ENCODE measurements at regions not wholly inside any gene's neighbourhood (a gene's known extent, or its start where the extent isn't known, plus 50 kb on each side); places are given as distances from the start of the nearest gene placed in this dataset.

DNA sequence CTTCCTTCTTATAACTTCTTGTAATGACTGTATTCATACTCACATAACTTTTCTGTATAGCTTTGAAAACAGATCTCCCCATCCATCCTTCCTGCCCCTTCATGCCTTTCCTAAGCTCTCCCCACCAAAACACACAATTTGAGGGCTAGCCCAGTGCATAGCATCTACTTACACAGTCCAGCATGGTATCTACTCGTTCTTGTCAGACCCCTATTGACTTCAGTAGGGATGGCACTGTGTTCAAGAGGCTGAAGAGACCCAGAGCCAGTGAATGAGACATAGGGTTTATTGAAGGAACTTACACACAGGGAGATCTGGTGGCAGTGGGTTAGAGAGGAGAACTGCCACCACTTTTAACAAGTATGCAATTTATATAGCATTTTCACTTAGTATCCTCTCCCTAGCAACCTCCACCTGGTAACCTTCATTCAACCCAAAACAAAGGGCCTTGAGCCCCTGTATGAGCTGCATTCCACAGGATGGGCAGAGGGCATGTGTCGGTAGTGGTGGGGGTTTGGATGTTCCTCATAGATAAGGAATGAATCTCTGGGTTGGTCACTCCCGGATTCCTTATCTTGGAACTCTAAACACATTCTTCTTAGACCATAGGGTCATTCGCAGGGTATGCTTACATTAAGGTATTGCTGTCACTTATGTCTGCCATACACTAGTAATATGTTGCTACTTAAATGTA lies 64.9 kb upstream of the GNG12 start:
- TF ChIP-seq CTCF (conservative IDR thresholded peaks at IDR 0.05) = no peak
- Mint-ChIP-seq H3K4me3 (peak overlapping the region; percentile 56), H3K36me3 (no peaks in the 10 kb centered on the region), H3K4me1 (ENCODE audit: unreplicated experiment) (peaks cover 22% of the 10 kb centered on the region), H3K9me3 (peaks cover 3% of the 10 kb centered on the region), H3K27me3 (no peaks in the 10 kb centered on the region), H3K27ac (peak overlapping the region; percentile 88)
- DNase-seq (ENCODE audit: extremely low spot score, unreplicated experiment) = no peak

DNA sequence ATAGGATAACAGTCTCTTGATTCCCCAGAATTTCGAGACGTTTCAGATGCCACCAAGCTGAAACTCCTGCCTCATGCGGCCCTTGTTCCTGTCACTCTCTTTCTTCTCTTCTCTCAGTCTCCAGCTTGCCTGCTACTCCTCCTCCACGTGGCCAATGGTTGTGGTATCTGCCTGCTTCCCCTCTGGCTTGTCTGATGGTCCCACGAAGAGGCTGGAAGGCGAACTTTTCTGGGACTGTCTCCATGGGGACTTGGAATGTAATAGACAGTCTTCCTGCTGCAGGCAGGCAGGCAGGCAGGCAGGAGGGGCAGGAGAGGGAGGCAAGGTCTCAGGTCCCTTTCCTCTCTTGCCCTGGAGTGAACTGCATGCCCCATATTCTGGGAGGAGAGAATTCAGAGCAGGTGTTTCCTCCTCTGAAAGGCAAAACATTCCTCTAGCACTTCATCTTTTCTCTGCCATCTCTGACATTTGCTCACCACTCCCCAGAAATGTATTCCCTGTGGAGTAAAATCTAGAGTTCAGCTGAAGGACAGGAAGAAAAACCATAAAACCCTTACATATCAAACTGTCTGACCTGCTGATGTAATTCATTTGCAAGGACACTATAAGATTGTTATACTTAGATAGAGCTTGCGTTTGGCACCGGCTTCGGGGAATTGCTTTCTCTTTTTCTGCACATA lies 64.1 kb upstream of the GNG12 start:
- peak overlapping the region; percentile 56 for H3K4me3 Mint-ChIP-seq
- no peak for TF ChIP-seq CTCF (conservative IDR thresholded peaks at IDR 0.05)
- no peaks in the 10 kb centered on the region for H3K36me3 Mint-ChIP-seq
- peaks cover 3% of the 10 kb centered on the region for H3K9me3 Mint-ChIP-seq
- DNase-seq (ENCODE audit: extremely low spot score, unreplicated experiment) = no peak
- H3K27ac Mint-ChIP-seq = peak overlapping the region; percentile 88
- no peaks in the 10 kb centered on the region for H3K27me3 Mint-ChIP-seq
- H3K4me1 Mint-ChIP-seq (ENCODE audit: unreplicated experiment) = peaks cover 28% of the 10 kb centered on the region

GRCh38 chr1:67896826-67897225 lies 63.6 kb upstream of the GNG12 start:
- Mint-ChIP-seq H3K9me3 (peaks cover 3% of the 10 kb centered on the region), H3K27me3 (no peaks in the 10 kb centered on the region), H3K27ac (peak overlapping the region; percentile 88), H3K4me1 (ENCODE audit: unreplicated experiment) (peaks cover 28% of the 10 kb centered on the region), H3K4me3 (peak overlapping the region; percentile 34), H3K36me3 (no peaks in the 10 kb centered on the region)
- TF ChIP-seq CTCF (conservative IDR thresholded peaks at IDR 0.05) = no peak
- DNase-seq (ENCODE audit: extremely low spot score, unreplicated experiment) = no peak

GRCh38 chr1:67894981-67895735 lies 61.9 kb upstream of the GNG12 start:
- Mint-ChIP-seq H3K27ac (no peak overlapping the region), H3K4me3 (no peak overlapping the region), H3K9me3 (peaks cover 3% of the 10 kb centered on the region), H3K27me3 (no peaks in the 10 kb centered on the region), H3K36me3 (no peaks in the 10 kb centered on the region), H3K4me1 (ENCODE audit: unreplicated experiment) (peaks cover 31% of the 10 kb centered on the region)
- TF ChIP-seq CTCF (conservative IDR thresholded peaks at IDR 0.05) = no peak
- no peak for DNase-seq (ENCODE audit: extremely low spot score, unreplicated experiment)

DNA sequence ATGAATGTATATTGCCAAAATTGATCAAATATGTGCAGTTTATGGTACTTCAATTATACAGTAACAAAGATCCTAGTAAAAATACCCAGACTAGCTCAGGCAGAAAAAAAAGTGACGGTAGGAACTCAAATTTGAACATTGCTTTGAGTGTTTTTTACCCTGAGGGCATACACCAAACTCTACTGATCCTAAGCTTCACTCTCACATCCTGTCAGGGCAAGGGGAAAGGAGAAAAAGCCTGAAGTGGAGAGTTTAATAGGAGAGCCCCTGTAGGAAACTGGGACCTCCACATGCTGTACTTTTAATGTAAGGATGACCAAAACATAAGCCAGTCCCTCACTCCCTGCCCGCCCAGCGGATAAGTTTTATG lies 59.8 kb upstream of the GNG12 start:
- no peak for DNase-seq (ENCODE audit: extremely low spot score, unreplicated experiment)
- Mint-ChIP-seq H3K4me1 (ENCODE audit: unreplicated experiment) (peaks cover 41% of the 10 kb centered on the region), H3K4me3 (no peak overlapping the region), H3K27ac (no peak overlapping the region), H3K27me3 (no peaks in the 10 kb centered on the region), H3K36me3 (no peaks in the 10 kb centered on the region), H3K9me3 (no peaks in the 10 kb centered on the region)
- TF ChIP-seq CTCF (conservative IDR thresholded peaks at IDR 0.05) = no peak
